ENCODE measurements at regions not wholly inside any gene's neighbourhood (a gene's known extent, or its start where the extent isn't known, plus 50 kb on each side); places are given as distances from the start of the nearest gene placed in this dataset.

- DNase-seq: no peak
Measured at GRCh38 chr4:128354205-128354821, 66.7 kb upstream of the PGRMC2 start.

GRCh38 chr4:128353791-128354190 is 66.2 kb upstream of the PGRMC2 start:
- no peak for DNase-seq

- DNase-seq: no peak
Measured at GRCh38 chr4:128351502-128351901, 63.9 kb upstream of the PGRMC2 start.

GRCh38 chr4:128350449-128351045 is 62.9 kb upstream of the PGRMC2 start:
- DNase-seq: no peak

- DNase-seq: no peak
Measured at GRCh38 chr4:128349921-128350320, 62.3 kb upstream of the PGRMC2 start.

GRCh38 chr4:128347930-128348660 is 60.5 kb upstream of the PGRMC2 start:
- DNase-seq: no peak

- DNase-seq: no peak
Measured at GRCh38 chr4:128347175-128347868, 59.7 kb upstream of the PGRMC2 start.

GRCh38 chr4:128346054-128346716 is 58.6 kb upstream of the PGRMC2 start:
- DNase-seq: no peak

- no peak for DNase-seq
Measured at GRCh38 chr4:128345650-128346049, 58.0 kb upstream of the PGRMC2 start.

- no peak for DNase-seq
Measured at GRCh38 chr4:128342762-128343161, 55.1 kb upstream of the PGRMC2 start.

GRCh38 chr4:128341634-128342033 is 54.0 kb upstream of the PGRMC2 start:
- DNase-seq: no peak

GRCh38 chr4:128338634-128339355 is 51.2 kb upstream of the PGRMC2 start:
- no peak for DNase-seq

GRCh38 chr4:128337863-128338262 is 50.2 kb upstream of the PGRMC2 start:
- no peak for DNase-seq

Data from skin of body (tissue), 1 donor.